Left forelimb (tissue), 1 donor: ENCODE measurements at regions not wholly inside any gene's neighbourhood (a gene's known extent, or its start where the extent isn't known, plus 50 kb on each side); places are given as distances from the start of the nearest gene placed in this dataset.
"Not testable (repeated sequence)": the region's sequence is repeated elsewhere in the genome, so short reads cannot be mapped to it uniquely, and the experiment has no call there.

ENCODE experiments used
- DNase-seq: peaks from one replicate; pipeline ENCODE4 v3.0.0-alpha.2; 2018; ENCODE audit warnings: low spot score

DNA sequence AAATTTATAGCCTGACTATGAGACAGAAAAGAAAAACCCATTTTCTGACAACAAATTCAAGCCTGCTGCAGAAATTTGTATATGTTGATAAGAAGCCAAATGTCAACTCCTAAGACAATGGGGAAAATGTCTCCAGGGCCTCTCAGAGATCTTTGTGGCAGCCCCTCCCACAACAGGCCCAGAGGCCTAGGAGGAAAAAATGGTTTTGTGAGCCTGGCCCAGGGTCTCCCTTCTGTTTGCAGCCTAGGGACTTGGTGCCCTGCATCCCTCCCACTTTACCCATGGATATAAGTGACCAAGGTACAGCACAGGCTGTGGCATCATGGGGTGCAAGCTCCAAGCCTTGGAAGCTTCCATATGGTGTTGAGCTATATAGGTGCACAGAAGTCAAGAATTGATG, 740.2 kb downstream of the SEMA5A start:
- no peak for DNase-seq

DNA sequence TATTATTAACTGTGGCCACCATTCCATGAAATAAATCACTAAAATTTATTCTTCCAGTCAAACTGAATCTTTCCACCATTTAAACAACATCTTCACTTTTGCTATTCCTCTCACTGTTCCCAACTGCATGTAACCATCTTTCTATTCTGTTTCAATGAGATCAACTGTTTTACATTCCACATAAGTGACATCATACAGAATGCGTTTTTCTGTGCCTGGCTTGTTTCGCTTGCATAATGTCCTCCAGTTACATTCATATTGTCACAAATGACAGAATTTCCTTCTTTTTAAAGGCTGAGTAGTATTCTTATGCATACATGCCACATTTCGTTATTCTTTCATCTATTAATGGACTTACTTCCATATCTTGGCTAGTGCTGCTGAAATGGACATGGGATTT, 738.2 kb downstream of the SEMA5A start:
- DNase-seq, result no peak

DNA sequence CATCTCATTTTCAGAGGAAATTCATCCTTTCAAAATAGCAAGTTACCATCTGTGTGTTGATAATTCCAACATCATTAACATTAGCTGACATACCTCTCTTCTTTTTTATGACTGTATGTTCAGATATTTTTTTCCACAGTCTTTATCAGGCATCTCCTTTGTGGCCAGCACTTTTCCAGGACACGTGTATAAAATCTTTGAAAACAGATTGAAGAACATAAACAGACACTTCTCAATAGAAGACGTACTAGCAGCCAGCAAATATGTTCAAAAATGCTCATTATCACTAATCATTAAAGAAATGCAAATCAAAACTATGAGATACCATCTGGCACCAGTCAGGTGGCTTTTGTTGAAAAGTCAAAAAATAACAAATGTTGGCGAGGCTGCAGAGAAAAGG, 734.3 kb downstream of the SEMA5A start:
- no peak for DNase-seq

DNA sequence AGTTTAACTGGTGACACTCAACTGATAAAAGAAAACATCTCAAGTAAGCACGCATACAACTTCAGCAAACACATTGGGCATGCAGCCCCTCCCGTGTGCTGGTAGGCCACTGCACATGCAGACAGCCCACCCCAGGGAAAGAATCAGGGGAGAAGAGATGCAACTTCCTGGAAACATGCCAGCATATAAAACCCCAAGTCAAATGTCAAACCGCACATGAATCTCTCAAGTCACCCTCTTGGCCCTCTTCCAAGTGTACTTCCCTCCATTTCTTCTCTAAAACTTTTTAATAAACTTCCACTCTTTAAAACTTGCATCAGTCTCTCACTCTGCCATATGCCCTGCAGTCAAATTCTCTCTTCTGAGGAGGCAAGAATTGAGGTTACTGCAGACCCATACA, 732.7 kb downstream of the SEMA5A start:
- DNase-seq, result no peak

DNA sequence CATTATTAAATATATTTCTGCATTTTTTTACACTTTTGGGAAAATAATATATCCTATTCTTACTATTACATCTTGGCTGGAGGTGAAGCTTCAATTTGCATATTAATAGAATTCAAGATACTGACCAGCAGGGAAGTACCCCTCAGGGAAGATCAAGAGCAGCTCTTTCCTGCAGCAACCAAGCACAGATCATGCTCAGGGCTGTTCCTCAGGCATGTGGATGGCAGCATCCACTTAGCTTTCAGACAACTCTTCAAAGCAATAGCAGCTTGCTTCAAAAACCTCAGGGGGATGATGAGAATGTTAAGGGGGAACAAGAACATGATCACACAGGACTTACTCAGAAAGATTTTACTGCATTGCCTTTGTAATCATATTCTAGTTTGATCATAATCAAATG, 731.8 kb downstream of the SEMA5A start:
- no peak for DNase-seq

DNA sequence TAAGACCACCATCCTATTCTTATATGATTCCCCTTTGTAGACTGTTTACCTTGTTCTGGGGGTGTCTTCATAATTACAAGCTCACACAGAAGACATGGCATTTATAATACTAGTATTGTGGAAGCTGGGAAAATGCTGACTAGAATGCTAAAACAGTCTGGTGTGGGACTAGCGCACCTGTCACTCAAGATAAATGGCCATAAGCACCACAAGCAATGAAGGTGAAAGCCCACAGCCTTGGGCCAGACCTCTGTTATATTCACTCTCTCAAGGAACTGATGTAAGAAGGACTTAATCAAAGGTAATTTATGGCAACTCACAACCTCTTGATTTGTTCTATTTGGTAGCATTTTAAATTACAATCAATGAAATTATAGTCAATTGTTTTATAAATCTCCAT, 721.5 kb downstream of the SEMA5A start:
- DNase-seq, result no peak

DNA sequence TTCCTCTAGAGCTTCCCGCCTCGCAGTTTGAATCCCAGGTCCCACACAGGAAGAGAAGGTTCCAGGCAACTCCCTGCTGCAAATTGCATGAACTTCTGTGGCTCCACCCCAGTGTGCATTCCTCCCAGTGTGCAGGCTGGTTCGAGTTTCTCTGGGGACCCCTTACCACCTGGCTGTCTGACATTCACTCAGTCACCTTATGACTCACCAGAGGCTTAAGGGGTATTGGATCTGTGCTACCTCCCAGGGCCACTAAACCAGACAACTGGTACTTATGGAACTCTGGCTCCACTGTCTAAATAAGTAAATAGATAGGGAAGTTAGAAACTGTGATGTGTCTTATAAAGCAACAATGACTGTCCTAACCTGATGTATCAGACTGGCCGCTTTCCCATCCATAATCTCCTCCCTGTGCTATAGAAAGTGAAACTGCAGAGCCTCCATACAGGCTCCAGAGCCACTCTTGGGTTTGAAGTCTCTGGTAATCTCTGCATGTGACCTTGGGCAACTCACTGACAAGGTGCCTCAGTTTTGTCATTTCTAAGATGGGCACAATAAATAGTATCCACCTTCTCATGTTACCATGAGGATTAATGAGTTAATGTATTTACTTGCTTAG, 720.6 kb downstream of the SEMA5A start:
- no peak for DNase-seq

DNA sequence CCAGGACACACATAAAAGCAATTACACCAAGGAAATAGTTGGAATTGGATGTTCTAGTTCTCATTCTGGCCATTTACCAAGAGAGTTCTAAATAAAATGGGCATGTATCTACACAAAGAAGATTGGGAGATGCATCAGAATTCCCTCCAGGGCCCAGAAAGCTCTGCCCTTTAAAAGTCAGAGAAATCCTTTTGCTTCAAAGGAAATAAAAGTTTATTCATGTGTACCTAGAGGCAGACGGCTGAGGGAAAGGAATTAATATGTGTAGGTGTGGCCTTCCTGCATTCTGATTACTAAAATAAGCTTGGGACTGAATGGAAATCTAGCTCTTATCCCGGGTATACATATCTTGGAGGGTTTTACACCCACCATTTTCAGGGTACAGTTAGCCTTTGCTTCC, 719.4 kb downstream of the SEMA5A start:
- no peak for DNase-seq

DNA sequence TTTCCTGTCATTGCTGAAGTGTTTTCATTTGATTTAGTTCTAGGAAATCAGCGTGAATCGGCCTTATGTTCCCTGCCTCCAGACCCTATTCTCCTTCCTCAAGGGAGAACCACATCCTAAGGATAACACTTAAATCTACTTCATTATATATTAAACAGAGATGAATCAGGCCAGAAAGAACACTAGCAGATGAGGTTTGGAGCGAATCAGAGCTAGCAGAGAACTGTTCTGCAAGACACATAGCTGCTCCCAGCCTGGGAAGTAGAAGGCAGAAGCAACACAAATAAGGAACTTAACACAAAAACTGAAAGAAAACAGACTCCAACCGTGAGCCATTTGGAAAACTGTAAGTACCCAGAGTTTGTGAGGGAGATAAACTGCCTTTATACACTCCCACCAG, 718.2 kb downstream of the SEMA5A start:
- DNase-seq, result no peak

DNA sequence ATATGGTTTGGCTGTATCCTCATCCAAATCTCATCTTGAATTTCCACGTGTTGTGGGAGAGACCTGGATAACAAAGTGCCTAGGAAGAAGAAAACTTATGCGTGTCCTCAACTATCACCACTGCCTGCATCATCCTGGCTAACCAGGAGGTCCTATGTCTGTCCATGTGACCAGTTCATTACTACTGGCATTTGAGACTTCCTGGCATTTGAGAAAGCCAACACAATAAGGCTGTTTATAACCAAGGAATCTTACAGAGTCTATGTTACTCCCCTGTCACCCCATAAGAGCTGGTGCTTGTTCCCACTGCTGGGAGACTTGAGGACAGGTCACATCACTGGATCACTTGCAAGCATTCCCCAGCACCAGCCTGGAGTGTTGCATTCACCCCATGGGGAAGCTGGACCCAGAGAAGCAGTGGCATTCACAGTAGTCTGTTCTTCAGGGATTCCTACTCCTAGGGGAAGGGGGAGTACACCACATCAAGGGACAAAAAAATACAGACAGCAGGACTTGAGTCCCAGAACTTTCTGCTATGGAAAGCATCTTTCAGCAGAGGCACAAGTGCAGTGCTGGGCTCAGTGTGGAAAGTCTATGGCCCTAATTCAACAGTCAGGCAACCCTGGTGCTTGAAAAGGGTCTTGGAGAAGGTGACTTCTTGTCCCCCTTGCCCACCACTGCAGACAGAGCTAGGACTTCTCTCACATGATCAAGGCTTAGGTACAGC, 717.1 kb downstream of the SEMA5A start:
- no peak for DNase-seq

DNA sequence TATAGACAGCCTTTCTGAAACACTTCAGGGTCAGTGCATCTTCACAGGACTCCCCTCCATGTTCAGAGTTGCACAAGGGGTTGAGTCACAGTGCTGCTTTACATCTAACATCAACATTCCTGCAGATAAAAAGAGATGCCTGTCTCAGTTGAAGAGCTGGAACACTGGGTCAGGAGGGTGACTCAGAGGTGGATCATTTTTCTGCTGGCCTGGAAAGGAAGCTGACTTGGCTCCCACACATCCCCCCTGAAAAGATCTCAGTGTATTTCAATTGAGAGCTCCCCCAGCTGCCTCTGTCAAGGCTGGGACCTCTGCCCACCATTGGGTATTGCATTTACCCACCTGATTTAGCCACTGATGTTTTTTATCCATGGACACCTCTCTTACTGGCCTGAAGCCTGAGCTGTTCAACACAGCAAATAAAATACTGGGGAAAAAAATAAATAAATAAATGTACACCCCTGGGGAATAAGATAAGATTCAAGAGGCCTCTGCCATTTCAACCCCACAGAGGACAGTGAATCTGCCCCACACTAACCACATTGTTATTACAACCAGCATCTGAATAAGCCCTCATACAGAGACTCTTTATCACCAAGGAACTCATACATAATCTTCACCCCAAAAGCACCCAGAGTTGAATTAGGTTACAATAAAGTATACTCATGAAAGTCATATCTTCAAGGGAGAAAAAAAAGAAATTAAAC, 716.4 kb downstream of the SEMA5A start:
- no peak for DNase-seq

DNA sequence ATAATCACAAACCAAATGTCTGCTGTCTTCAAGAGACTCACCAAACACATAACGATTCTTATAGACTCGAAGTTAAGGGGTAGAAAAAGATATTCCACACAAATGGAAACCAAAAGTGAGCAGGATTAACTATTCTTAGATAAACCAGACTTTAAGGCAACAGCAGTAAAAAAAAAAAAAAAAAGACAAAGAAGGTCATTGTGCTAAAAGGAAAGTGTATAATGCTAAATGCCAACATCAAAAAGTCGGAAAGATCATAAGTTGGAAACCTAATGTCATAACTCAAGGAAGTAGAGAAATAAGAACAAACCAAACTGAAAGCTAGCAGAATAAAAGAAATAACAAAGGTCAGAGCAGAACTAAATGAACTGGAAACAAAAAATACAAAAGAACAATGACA, 714.6 kb downstream of the SEMA5A start:
- DNase-seq, result no peak

DNA sequence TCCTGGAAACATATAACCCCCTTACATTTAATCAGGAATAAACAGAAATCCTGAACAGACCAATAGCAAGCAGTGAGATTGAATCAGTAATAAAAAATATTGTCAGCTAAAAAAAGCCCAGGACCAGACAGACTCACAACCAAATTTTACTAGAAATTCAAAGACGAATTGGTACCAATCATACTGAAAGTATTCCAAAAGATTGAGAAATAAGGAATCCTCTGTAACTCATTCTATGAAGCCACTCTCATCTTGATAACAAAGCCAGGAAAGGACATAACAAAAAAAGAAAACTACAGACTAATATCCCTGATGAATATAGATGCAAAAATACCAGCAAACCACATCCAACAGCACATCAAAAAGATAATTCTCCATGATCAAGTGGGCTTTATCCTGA, 714.0 kb downstream of the SEMA5A start:
- DNase-seq, result no peak

DNA sequence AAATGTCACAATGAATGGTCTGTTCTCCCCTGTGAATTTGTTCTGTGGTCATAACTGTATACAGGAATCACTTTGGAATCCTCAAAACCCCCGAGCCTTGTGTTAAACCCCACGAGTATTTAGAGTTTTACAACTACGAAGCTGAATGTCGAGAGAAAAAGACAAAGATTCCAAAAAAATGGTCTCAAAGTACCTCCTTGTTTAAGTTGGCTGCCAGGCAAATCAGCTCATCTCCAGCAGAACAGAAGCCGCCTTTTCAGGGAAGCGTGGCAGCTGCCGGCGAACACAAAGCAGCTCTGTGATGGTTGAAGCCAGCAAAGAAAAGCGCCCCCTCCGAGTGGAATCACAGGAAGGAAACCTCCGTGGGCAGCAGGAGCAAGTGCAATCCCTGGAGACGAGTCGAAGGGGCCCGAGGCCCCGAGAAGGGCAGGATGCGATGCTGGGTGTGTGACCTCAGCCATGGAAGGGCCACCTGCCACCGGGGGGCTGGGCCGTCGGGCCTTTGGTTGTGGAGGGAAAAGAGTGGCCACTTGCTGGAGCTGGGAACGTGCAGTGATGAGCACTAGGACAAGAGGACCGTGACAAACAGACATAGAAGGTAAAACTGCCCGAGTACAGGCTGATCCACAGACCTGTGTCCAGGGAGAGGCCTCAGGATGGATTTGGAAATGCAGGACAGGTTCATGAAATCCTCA, 706.4 kb downstream of the SEMA5A start:
- DNase-seq, result no peak

DNA sequence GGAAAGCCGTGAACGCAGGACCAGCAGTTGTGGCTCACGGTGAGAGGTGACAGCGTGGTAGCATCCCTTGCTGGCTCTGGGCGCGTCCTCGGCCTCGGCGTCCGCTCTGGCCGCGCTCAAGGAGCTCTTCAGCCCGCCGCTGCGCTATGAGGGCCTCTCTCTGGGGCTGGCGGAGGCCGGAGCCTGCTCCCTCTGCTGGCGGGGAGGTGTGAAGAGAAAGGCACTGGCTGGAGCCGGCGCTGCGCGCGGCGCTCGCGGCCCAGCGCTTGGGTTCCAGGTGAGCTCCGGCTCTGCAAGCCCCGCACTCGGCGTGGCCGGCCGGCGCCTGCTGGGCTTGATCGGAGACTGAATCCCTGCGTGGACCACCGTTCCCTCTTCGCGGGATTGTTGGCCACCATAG, 705.6 kb downstream of the SEMA5A start:
- DNase-seq, result no peak

DNA sequence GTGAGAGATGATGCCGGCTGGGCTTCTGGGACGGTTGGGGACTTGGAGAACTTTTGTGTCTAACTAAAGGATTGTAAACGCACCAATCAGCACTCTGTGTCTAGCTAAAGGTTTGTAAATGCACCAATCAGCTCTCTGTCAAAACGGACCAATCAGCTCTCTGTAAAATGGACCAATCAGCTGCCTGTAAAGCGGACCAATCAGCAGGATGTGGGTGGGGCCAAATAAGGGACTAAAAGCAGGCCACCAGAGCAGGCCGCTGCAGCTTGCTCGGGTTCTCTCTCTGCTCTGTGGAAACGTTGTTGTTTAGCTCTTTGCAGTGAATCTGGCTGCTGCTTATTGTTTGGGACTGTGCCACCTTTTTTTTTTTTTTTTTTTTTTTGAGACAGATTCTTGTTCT, 705.1 kb downstream of the SEMA5A start:
- DNase-seq, result not testable (repeated sequence)

DNA sequence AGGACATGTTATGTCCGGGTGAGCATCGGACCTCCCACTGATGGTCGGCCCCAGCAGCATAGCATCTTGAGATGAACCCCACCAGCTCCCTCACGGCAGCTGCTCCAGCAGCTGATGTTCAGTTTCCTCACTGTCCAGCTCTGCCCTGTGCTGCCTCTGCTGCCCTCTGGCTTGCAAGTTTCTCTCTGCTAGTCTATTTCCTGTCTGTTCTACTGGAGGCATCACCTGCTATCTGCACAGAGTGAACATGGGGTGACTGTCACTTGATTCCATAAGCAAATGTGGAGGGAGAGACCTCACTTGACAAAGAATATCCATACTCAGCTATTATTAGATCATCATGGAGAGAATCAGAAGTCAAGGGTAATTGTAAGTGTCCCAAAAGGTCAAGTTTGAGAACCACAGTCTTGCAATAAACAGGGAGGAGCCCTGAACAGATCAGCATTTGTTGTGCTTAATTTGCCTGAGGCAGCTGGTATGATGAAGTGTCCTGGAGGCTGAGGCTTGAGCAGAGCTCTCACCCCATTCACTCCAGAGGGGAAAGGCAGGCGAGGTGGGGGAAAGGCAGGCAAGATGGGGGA, 702.8 kb downstream of the SEMA5A start:
- no peak for DNase-seq

DNA sequence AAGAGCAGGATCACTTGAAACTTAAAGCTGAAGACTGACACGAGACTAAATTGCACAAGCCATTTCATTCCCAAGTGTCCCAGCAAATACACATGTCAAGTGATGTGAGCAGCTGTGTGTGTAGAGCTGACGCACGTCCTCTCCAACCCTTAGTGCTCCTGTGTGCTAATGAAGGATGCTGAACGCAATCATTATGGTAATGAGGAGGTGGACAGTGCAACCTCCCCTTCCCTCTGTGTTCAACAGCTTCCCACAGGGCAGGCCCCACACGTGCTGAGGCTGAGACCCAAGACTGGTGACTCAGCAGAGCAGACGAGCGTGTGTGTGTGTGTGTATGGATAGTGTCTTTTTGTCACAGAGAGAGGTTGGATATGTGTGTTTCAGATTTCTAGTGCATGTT, 702.1 kb downstream of the SEMA5A start:
- DNase-seq, result no peak

DNA sequence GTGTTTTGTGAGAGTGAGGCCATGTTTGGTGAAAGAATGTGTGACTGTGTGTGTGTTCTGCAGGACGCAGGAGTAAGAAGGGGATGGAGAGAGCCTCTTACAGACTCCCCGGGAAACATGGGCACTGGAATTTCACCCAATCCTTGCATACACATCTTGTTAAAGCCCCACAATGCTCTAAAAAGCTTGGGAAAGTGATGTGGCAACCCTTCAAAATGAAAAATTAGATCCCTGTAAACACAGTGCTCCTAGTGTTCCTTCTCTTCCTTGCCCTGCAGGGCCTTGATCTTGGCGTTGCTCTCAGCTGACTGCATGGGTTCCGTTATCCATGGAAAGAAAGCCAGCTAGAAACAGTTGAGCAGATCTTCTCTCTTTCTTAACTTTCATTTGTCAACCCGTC, 701.7 kb downstream of the SEMA5A start:
- DNase-seq, result no peak

DNA sequence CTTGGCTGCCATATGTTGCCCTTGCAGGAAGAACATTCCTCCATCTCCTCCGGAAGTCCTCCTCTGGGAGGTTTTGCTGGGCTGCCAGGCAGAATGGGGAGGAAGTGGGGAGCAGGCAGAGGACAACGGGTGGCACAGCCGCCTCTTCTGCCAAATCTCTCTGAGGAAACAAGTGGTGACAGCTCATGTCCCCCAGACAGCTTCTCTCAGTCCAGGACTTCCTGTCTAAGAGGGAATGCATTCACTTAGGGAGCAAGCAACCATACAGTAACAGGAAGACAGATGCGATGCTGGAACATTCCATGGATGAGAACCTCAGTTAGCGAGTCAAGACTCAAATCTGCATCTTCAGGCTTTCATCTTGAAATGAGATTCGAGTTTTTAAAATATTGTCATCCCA, 701.0 kb downstream of the SEMA5A start:
- no peak for DNase-seq

DNA sequence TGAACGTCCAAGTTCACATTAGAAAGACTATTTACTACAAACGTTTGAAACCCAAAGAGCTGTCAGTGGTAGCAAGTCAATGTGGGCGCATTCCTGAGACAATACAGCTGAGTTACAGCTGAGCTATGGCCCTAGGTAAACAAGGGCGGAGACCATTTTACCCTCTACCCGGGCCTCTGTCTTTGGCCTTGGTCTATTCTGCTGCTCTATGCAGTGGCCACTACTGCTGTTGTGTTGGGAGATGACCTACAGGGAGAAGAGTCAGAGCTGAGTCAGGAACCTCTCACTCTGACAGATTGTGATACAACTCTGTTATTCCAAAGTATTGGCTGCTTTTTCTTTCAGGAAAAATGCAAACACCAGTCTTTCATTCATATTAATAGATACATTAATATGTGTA, 700.6 kb downstream of the SEMA5A start:
- no peak for DNase-seq

DNA sequence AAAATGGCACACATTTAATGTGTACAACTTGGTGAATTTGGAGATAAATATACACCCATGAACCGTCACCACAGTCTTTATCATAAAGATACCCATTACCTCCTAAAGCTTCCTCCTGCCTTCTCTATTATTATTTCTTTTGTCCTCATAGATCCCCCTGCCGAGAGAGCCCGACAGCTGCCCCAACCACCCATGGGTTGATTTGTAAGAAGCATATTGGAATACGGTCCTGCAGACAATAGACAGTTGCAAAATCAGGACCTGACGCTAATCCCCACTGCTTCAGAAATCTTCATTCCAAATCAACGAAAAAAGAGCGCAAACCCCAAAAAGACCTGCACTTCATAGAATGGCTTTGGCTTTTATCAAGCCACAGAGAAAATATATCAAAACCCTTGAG, 697.5 kb downstream of the SEMA5A start:
- DNase-seq, result no peak
